PFSK-1 (cell line): ENCODE measurements at regions not wholly inside any gene's neighbourhood (a gene's known extent, or its start where the extent isn't known, plus 50 kb on each side); places are given as distances from the start of the nearest gene placed in this dataset.

Experiments
- FOXP2 ChIP-seq: optimal IDR thresholded peaks from 2 replicates; pipeline ENCODE3; 2011; ENCODE audit warnings: borderline replicate concordance, control low read depth, inconsistent platforms; ENCODE audit not compliant: insufficient read depth; ENCODE audit errors: extremely low read length, extremely low read depth
- POLR2AphosphoS5 ChIP-seq: IDR thresholded peaks from 2 replicates; pipeline ENCODE4 v1.6.1; 2012; ENCODE audit warnings: low read depth, mild to moderate bottlenecking, control low read depth, low read length, moderate library complexity
- REST ChIP-seq, 2 experiments: IDR thresholded peaks; 2 replicates each; pipeline versions ENCODE4 v1.6.1 to v1.8.0; 2011 to 2012; ENCODE audit warnings: low read depth in 2 of 2, low read length in 2 of 2, control low read depth in 1 of 2, inconsistent platforms in 1 of 2, mild to moderate bottlenecking in 1 of 2, moderate library complexity in 1 of 2; ENCODE audit not compliant: insufficient read depth in 1 of 2
- SIN3A ChIP-seq: IDR thresholded peaks from 2 replicates; pipeline ENCODE4 v1.6.1; 2012; ENCODE audit warnings: mild to moderate bottlenecking, low read length, moderate library complexity, borderline replicate concordance; ENCODE audit not compliant: insufficient read depth
- TAF1 ChIP-seq: IDR thresholded peaks from 2 replicates; pipeline ENCODE4 v1.6.1; 2012; ENCODE audit warnings: low read length, control low read depth, borderline replicate concordance; ENCODE audit not compliant: insufficient read depth

- TF ChIP-seq TAF1 (no peak), POLR2AphosphoS5 (no peak), SIN3A (no peak), REST (IDR thresholded peaks at IDR 0.05; ENCODE audit: insufficient read depth in 1 of 2, low read depth in 2 of 2, low read length in 2 of 2) (no peak), FOXP2 (no peak)
These were observed 253.2 kb downstream of the SPRY1 start for GRCh38 chr4:123649645-123650391.

- TF ChIP-seq FOXP2 (no peak), POLR2AphosphoS5 (no peak), TAF1 (no peak), REST (IDR thresholded peaks at IDR 0.05; ENCODE audit: insufficient read depth in 1 of 2, low read depth in 2 of 2, low read length in 2 of 2) (no peak), SIN3A (no peak)
These were observed 254.5 kb downstream of the SPRY1 start for GRCh38 chr4:123651066-123651465.

- no peak for TF ChIP-seq POLR2AphosphoS5
- TF ChIP-seq REST (IDR thresholded peaks at IDR 0.05; ENCODE audit: insufficient read depth in 1 of 2, low read depth in 2 of 2, low read length in 2 of 2) = no peak
- no peak for TF ChIP-seq TAF1
- TF ChIP-seq FOXP2 = no peak
- no peak for TF ChIP-seq SIN3A
These were observed 255.1 kb downstream of the SPRY1 start for GRCh38 chr4:123651536-123652180.

GRCh38 chr4:123652476-123652875, 255.9 kb downstream of the SPRY1 start:
- TF ChIP-seq POLR2AphosphoS5 (no peak), SIN3A (no peak), REST (IDR thresholded peaks at IDR 0.05; ENCODE audit: insufficient read depth in 1 of 2, low read depth in 2 of 2, low read length in 2 of 2) (no peak), FOXP2 (no peak), TAF1 (no peak)
